A204.1 (cell line): ENCODE measurements at regions not wholly inside any gene's neighbourhood (a gene's known extent, or its start where the extent isn't known, plus 50 kb on each side); places are given as distances from the start of the nearest gene placed in this dataset.

ENCODE experiments used
- FAIRE-seq: peaks from 2 replicates; lab custom pipeline; 2012; peaks lifted over from hg19 to GRCh38; lab: Jason Lieb, UNC

GRCh38 chr2:121860758-121861227, 105.3 kb downstream of the TSN start:
- FAIRE-seq, result no peak

DNA sequence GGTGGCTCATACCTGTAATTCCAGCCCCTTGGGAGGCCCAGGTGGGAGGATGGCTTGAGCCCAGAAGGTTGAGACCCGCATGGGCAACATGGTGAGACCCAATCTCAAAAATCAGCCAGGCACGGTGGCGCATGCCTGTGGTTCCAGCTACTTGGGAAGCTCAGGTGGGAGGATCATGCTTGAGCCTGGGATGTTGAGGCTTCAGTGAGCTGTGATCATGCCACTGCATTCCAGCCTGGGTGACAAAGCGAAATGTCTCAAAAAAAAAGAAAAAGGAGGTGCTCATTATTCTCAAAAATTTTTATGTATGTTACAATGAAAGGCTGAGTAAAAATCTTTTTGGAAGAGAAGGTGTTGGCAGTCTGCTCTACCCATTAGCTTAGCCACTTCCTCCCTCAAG, 106.8 kb downstream of the TSN start:
- no peak for FAIRE-seq

GRCh38 chr2:121865914-121866313, 110.5 kb downstream of the TSN start:
- FAIRE-seq, result no peak

- FAIRE-seq, result no peak
These were observed 111.3 kb downstream of the TSN start for GRCh38 chr2:121866789-121867188.

GRCh38 chr2:121868652-121869051, 113.2 kb downstream of the TSN start:
- FAIRE-seq, result no peak

DNA sequence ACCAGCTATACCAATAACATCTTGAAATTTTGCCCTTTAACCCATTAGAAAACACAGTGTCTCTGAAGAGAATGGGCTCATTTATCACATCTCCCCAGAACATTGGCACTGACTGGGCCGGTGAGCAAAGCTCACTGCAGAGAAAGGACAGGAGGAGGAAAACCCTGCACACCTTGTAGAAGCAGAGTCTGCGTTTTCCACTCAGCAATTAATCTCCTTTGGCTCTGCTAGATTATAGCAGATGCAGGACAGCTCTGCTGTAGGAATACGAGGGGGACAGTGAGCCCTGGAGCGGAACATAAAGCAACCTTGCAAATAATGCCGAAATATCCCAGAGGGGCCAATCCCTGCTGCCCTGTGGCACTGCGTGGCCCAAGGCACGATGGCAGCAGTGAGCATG, 113.9 kb downstream of the TSN start:
- FAIRE-seq, result no peak

DNA sequence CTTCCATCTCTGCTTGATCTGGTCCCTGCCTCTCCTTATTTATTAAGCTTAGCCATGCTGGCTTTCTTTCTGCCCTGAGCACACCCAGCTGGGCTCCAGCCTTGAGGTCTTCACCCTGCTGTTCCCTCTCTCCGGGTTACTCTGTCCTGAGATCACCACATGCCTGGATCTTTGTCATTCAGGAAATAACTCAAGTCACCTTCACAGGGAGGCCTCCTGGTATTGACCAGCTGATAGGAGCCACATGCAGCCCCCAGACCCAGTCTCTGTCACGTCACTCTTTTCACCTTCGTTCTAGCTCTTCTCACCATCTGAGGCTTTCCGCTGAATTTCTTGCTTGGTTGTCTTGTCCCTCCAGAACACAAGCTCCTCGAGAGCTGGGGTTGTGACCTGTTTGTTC, 114.4 kb downstream of the TSN start:
- no peak for FAIRE-seq

DNA sequence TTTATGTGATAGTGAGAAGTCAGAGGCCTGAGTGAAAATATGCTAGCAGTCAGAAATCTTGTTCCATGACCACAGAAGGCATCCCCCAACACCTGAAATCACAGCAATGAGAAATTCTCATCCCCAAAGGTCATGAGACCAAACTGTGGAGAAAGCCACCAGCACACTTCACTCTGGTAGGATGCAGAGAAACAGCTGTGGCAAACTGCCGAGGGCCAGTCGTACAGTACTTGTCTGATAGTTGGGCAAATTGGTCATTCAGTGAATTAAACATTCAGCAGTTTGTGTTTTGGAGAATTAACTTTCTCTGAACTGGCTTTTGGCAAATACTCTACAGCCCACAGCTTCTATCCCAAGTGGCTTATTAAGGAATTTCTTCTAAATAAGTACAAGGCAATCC, 117.2 kb downstream of the TSN start:
- no peak for FAIRE-seq

DNA sequence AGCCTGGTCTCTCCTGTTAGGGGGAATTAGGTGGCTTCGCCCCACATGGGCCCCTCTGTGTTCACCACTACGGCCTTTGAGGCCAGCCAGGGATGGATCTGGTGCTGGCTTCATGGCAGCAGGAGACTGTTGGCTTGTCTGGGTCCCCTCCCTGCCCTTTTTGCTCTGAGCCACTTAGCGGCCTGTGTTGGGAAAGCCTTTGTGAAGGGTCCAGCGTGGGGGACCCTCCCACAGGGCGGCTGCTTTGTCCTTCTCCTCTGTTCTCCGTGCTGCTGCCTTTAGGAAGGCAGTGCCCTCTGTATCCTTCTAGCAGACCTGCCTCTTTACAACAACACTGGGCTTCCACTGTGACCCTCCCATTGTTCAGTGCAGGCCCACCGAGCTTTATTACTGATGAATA, 118.4 kb downstream of the TSN start:
- FAIRE-seq, result no peak

DNA sequence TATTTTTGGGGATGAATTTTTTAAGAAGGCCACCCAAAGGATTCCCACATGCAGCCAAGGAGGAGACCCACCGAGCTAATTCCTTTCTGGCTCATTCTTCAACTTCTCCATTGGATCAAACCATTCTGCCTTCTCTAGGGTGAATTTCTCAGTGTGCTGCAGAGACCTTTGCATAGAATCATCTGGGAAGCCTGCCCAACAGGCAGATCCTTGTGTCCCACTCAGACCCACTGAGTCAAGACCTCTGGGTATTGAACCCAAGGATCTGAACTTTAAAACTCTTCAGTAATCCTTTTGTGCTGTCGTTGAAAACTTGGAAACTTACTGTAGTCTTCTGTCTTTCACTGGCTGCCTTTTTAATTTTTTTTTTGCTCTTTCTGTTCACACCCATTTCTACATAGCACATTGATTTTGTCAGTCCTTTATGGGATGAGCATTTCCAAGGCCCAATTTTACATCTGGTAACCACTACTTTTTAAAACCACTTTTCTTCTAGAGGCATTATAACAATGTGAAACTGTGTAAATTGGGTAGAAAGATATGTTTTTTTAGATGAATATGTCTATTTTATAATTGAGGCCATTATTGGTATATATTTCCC, 120.2 kb downstream of the TSN start:
- no peak for FAIRE-seq

- FAIRE-seq, result no peak
These were observed 121.9 kb downstream of the TSN start for GRCh38 chr2:121877366-121877765.

- FAIRE-seq, result no peak
These were observed 124.8 kb downstream of the TSN start for GRCh38 chr2:121880283-121880682.

GRCh38 chr2:121881038-121881437, 125.6 kb downstream of the TSN start:
- FAIRE-seq, result no peak

DNA sequence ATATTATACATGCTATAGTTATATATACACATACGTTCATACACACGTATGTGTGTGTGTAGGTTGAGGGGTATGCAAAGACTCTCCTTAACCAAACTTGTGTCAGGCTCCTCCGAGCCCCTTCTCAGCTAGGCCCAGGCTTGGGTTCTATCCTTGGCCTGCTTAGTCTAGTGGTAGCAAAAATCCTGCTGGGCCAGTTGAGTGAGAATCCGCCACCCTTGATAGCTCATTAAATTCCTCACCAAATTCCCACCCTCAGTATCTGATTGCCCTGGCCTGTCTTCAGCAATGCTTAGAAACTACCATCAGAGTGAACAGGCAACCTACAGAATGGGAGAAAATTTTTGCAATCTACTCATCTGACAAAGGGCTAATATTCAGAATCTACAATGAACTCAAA, 126.5 kb downstream of the TSN start:
- no peak for FAIRE-seq

GRCh38 chr2:121884078-121884477, 128.6 kb downstream of the TSN start:
- FAIRE-seq, result no peak

- no peak for FAIRE-seq
These were observed 129.1 kb downstream of the TSN start for GRCh38 chr2:121884511-121884921.

- FAIRE-seq, result no peak
These were observed 130.6 kb downstream of the TSN start for GRCh38 chr2:121886059-121886458.

- FAIRE-seq, result no peak
These were observed 132.2 kb downstream of the TSN start for GRCh38 chr2:121887513-121888188.

GRCh38 chr2:121888189-121888557, 132.7 kb downstream of the TSN start:
- FAIRE-seq, result no peak

DNA sequence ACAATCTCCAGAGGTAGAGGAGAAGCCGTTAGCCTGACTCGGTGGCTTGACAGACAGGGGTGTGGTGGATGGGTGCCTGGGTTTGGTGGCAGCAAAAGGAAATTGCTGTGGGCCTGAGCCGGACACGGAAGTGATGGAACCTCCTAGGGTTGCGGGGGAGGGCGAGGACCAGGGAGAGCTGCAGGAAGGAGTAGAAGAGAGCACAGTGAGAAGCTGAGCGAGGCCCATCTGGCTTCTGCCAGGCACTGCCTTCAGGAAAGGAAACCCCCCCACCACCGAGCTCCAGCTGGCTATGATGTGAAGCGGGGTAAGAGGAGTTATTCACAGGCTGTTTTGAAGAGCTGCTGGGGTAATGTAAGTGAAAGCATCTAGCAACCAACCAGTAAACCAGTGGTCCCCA, 134.6 kb downstream of the TSN start:
- FAIRE-seq, result no peak

GRCh38 chr2:121895723-121896571, 140.5 kb downstream of the TSN start:
- no peak for FAIRE-seq

DNA sequence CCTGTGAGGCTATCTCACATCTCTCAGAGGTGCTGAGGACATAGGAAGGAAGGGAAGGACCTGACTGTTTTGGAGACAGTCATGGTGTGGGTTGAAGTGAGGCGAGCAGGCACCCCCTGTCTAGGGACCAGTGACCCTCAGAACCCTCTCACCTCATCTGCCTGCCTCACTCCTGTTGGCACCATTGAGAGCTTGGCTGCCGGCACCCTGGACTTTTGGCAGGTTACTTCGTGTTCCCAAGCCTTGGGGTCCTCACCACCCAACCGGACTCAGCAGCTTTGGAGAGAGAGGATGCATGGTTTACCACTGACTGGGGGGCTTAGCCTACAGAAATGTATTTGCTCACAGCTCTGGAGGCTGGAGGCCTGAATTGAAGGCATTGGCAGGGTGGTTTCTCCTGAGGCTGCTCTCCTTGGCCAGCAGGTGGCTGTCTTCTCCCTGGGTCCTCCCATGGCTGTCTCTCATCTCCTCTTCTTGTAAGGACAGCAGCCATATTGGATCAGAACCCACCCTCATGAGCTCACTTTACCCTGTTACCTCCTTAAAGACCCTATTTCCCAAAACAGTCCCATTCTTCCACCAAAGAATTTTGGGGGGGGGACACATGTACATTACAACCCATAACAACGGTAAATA, 142.0 kb downstream of the TSN start:
- no peak for FAIRE-seq

- no peak for FAIRE-seq
These were observed 143.0 kb downstream of the TSN start for GRCh38 chr2:121898483-121898882.
